ENCODE measurements at regions not wholly inside any gene's neighbourhood (a gene's known extent, or its start where the extent isn't known, plus 50 kb on each side); places are given as distances from the start of the nearest gene placed in this dataset.

DNA sequence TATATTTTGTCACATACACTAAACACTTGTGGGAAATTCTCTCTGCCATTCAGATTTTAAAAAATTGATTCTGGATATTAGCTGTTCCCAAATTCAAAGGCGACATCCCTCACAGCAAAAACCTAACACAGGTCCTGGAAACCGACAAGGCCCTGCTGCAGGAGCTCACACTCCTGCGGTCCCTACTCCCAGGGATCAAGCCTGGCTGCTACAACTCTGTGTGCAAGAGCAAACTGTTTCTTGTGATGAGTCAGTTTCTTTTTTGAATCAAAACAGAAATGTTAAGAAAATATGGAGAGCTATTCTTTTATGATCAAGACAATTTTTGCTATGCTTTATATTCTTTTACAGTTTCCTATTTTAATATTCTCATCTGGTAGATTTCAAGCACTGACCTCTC lies 51.0 kb upstream of the TJP1 start:
- WGBS (ENCODE audit: low lambda C conversion rate, missing lambda C conversion rate) = 80% methylated on average over 3 of the region's 3 CpGs
- Histone ChIP-seq H3K79me2 (no peaks in the 10 kb centered on the region), H3K9me2 (replicated peaks; ENCODE audit: insufficient read depth) (no peaks in the 10 kb centered on the region), H3K4me2 (no peak overlapping the region), H3K36me3 (replicated peaks; ENCODE audit: insufficient read depth, low read depth) (no peaks in the 10 kb centered on the region), H3K27me3 (no peaks in the 10 kb centered on the region), H3K4me3 (no peak overlapping the region), H3K4me1 (ENCODE audit: insufficient read depth) (peaks cover 8% of the 10 kb centered on the region), H3K9me3 (ENCODE audit: low read depth) (no peaks in the 10 kb centered on the region), H3K27ac (no peak overlapping the region), H4K20me1 (ENCODE audit: insufficient read depth, poor library complexity, severe bottlenecking) (no peaks in the 10 kb centered on the region), H2AFZ (no peak overlapping the region)
- no peak for TF ChIP-seq EZH2phosphoT487 (IDR thresholded peaks at IDR 0.05; ENCODE audit: low read depth, severe bottlenecking, unreplicated experiment)
- TF ChIP-seq, protein P1, sequence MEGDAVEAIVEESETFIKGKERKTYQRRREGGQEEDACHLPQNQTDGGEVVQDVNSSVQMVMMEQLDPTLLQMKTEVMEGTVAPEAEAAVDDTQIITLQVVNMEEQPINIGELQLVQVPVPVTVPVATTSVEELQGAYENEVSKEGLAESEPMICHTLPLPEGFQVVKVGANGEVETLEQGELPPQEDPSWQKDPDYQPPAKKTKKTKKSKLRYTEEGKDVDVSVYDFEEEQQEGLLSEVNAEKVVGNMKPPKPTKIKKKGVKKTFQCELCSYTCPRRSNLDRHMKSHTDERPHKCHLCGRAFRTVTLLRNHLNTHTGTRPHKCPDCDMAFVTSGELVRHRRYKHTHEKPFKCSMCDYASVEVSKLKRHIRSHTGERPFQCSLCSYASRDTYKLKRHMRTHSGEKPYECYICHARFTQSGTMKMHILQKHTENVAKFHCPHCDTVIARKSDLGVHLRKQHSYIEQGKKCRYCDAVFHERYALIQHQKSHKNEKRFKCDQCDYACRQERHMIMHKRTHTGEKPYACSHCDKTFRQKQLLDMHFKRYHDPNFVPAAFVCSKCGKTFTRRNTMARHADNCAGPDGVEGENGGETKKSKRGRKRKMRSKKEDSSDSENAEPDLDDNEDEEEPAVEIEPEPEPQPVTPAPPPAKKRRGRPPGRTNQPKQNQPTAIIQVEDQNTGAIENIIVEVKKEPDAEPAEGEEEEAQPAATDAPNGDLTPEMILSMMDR (IDR thresholded peaks at IDR 0.05; ENCODE audit: poor library complexity) = no peak
- no peak for TF ChIP-seq EZH2 (IDR thresholded peaks at IDR 0.05; ENCODE audit: borderline replicate concordance)
- DNase-seq (ENCODE audit: low spot score) = no peak

DNA sequence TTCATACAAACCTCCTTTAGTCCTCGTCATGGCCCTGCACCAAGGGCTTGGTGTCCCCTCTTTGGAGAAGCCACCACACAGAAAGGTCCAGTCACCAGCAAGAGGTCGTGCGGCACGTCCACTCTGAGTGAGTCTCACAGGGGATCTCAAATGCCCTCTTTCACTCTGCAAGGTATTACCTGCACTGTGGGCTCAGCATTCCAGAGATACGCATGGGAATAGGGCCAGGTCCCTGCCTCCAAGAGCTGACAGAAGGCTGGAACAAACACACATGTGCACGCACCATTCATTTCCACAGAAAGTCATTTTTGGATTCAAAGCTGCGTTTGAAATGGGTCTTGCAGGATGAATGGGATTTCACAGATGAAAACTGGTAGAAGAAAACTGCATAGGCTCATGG lies 50.4 kb upstream of the TJP1 start:
- H2AFZ ChIP-seq = no peak overlapping the region
- H3K4me2 ChIP-seq = no peak overlapping the region
- no peak for DNase-seq (ENCODE audit: low spot score)
- TF ChIP-seq, protein P1 (IDR thresholded peaks at IDR 0.05; ENCODE audit: poor library complexity) = no peak
- TF ChIP-seq EZH2 (IDR thresholded peaks at IDR 0.05; ENCODE audit: borderline replicate concordance) (no peak), EZH2phosphoT487 (IDR thresholded peaks at IDR 0.05; ENCODE audit: low read depth, severe bottlenecking, unreplicated experiment) (no peak)
- 93% methylated on average over 7 of the region's 7 CpGs for WGBS (ENCODE audit: low lambda C conversion rate, missing lambda C conversion rate)
- no peaks in the 10 kb centered on the region for H3K36me3 ChIP-seq (replicated peaks; ENCODE audit: insufficient read depth, low read depth)
- H3K4me3 ChIP-seq = no peak overlapping the region
- H3K27ac ChIP-seq = no peak overlapping the region
- no peaks in the 10 kb centered on the region for H3K79me2 ChIP-seq
- H3K27me3 ChIP-seq = no peaks in the 10 kb centered on the region
- H4K20me1 ChIP-seq (ENCODE audit: insufficient read depth, poor library complexity, severe bottlenecking) = no peaks in the 10 kb centered on the region
- no peaks in the 10 kb centered on the region for H3K9me2 ChIP-seq (replicated peaks; ENCODE audit: insufficient read depth)
- H3K4me1 ChIP-seq (ENCODE audit: insufficient read depth) = peaks cover 8% of the 10 kb centered on the region
- H3K9me3 ChIP-seq (ENCODE audit: low read depth) = no peaks in the 10 kb centered on the region

All from hepatocyte (in vitro differentiated cells).